ENCODE measurements at regions not wholly inside any gene's neighbourhood (a gene's known extent, or its start where the extent isn't known, plus 50 kb on each side); places are given as distances from the start of the nearest gene placed in this dataset.

DNA sequence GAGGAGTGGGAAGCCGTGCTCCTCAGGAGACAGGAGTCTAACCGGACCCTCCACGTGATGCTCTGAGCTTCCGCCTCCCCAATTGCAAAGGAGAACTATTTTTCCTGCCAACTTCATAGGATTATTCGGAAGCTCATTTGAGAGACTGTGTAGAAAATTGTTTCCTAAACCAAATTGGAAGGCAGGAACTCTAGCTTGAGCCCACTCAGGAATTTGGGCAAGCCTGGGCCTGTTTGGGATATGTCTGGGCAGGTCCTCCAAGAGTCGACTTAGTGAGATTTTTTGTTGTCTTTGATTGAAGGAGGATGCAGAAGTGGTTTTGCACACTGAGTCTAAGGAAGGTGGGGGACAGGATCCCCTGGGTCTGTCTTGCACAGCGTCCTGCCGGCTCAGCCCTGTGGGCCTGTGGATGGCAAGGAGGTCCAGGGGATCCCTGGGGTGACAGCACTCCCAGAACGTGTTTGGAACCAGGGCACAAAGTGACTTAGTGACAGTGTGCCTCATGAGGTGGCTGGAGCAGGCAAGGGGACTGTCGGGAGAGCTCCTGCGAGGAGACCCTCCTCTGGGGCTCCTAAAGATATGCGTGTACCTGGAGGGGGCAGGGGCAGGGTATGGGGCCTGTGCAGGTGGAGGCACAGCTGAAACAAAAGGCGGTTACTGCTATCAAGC lies 283.3 kb downstream of the NSG2 start:
- Histone ChIP-seq H3K4me2 (ENCODE audit: control insufficient read depth, insufficient read depth) (no peak overlapping the region), H4K20me1 (ENCODE audit: control insufficient read depth, insufficient read depth) (no peaks in the 10 kb centered on the region), H3K4me1 (ENCODE audit: control insufficient read depth, insufficient read depth, low read length) (no peaks in the 10 kb centered on the region), H3K9ac (ENCODE audit: control insufficient read depth, insufficient read depth, low read length) (no peak overlapping the region), H3K27ac (ENCODE audit: control insufficient read depth, insufficient read depth) (no peak overlapping the region), H3K9me3 (replicated peaks; ENCODE audit: control insufficient read depth, insufficient read depth, low read length) (no peaks in the 10 kb centered on the region; the same call in 2 of the 3 replicates), H2AFZ (ENCODE audit: control insufficient read depth, low read depth, low read length) (no peak overlapping the region), H3K36me3 (ENCODE audit: control insufficient read depth in 2 of 2, insufficient read depth in 2 of 2, low read length in 1 of 2) (no peaks in the 10 kb centered on the region), H3K27me3 (replicated peaks in 1 of 2; ENCODE audit: control insufficient read depth in 2 of 2, insufficient read depth in 2 of 2, low read length in 1 of 2) (no peaks in the 10 kb centered on the region; a peak in 1 of 4 replicates), H3K4me3 (no peak overlapping the region), H3K79me2 (ENCODE audit: control insufficient read depth, insufficient read depth, low read length) (no peaks in the 10 kb centered on the region)
- ChIA-PET RAD21 (ENCODE audit: unreplicated experiment) (no interaction called here), POLR2A (no interaction called here), SMC1A (ENCODE audit: uncharacterized antibody, unreplicated experiment) (interaction anchor here (1.8 kb wide), 1 partner anchor 90 kb away, joined by 5 read pairs; no protein-coding TSS in a partner anchor), CTCF (interaction anchor here (1.0 kb wide), 1 partner anchor 10 kb away, joined by 3 read pairs; no protein-coding TSS in a partner anchor)
- in situ Hi-C loops (cut with MboI) (no loop called here), intact Hi-C loops (cut with micrococcal nuclease; ENCODE audit: unreplicated experiment) (loop anchor here (5.0 kb wide), 1 partner anchor 609 kb away; no protein-coding TSS in a partner anchor)
- BruUV-seq (replicated peaks), result no TSS peak
- FAIRE-seq, result no peak
- TF ChIP-seq BACH1 (IDR thresholded peaks at IDR 0.05; ENCODE audit: borderline replicate concordance) (no peak), POU2F2 (IDR thresholded peaks at IDR 0.05; ENCODE audit: borderline replicate concordance, low read depth, low read length) (no peak), RAD51 (IDR thresholded peaks at IDR 0.05) (no peak), KAT2A (conservative IDR thresholded peaks at IDR 0.05; ENCODE audit: control insufficient read depth, low read depth, low read length) (no peak)
- ATAC-seq, result no peak
- DNase-seq (ENCODE audit: low read depth, low spot score), result no peak
- 45% methylated on average over 13 of the region's 13 CpGs for WGBS (ENCODE audit: insufficient coverage, insufficient replicate concordance, low lambda C conversion rate, missing lambda C conversion rate)

DNA sequence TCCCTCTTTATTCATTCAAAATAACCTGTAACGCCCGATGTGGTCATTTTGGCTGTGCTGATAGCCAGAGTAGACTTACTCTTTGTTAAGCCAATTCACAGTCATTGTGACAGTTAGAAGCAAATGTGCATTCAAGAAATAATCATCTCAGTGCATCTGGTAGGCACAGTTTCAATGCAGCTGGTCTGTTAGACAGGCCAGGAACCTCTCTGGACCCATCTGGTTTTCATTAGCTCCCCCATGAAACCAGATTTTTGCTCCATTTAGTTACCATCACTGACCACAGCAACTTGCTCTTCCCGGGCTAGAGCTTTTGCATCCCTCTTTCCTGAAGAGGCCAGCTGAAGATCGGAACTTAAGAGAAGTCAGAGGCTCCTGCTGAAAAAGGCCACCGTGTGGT lies 284.2 kb downstream of the NSG2 start:
- FAIRE-seq, result no peak
- no peaks in the 10 kb centered on the region for H4K20me1 ChIP-seq (ENCODE audit: control insufficient read depth, insufficient read depth)
- no peak overlapping the region for H3K4me3 ChIP-seq
- no peak overlapping the region for H2AFZ ChIP-seq (ENCODE audit: control insufficient read depth, low read depth, low read length)
- H3K4me1 ChIP-seq (ENCODE audit: control insufficient read depth, insufficient read depth, low read length), result no peaks in the 10 kb centered on the region
- ChIA-PET SMC1A (ENCODE audit: uncharacterized antibody, unreplicated experiment) (no interaction called here), POLR2A (no interaction called here), CTCF (interaction anchor here (1.5 kb wide), 1 partner anchor 90 kb away, joined by 4 read pairs; no protein-coding TSS in a partner anchor), RAD21 (ENCODE audit: unreplicated experiment) (no interaction called here)
- H3K4me2 ChIP-seq (ENCODE audit: control insufficient read depth, insufficient read depth), result no peak overlapping the region
- BruUV-seq (replicated peaks), result no TSS peak
- H3K9ac ChIP-seq (ENCODE audit: control insufficient read depth, insufficient read depth, low read length), result no peak overlapping the region
- H3K27me3 ChIP-seq (replicated peaks in 1 of 2; ENCODE audit: control insufficient read depth in 2 of 2, insufficient read depth in 2 of 2, low read length in 1 of 2), result no peaks in the 10 kb centered on the region; a peak in 1 of 4 replicates
- no peaks in the 10 kb centered on the region; the same call in 2 of the 3 replicates for H3K9me3 ChIP-seq (replicated peaks; ENCODE audit: control insufficient read depth, insufficient read depth, low read length)
- H3K27ac ChIP-seq (ENCODE audit: control insufficient read depth, insufficient read depth), result no peak overlapping the region
- no peaks in the 10 kb centered on the region for H3K79me2 ChIP-seq (ENCODE audit: control insufficient read depth, insufficient read depth, low read length)
- no peak for DNase-seq (ENCODE audit: low read depth, low spot score)
- in situ Hi-C loops (cut with MboI) (no loop called here), intact Hi-C loops (cut with micrococcal nuclease; ENCODE audit: unreplicated experiment) (loop anchor here (5.0 kb wide), 1 partner anchor 608 kb away; no protein-coding TSS in a partner anchor)
- WGBS (ENCODE audit: insufficient coverage, insufficient replicate concordance, low lambda C conversion rate, missing lambda C conversion rate), result 23% methylated on average over 5 of the region's 5 CpGs
- ATAC-seq, result no peak
- TF ChIP-seq ZBED1 (IDR thresholded peaks at IDR 0.05; ENCODE audit: borderline replicate concordance) (no peak), TCF12 (IDR thresholded peaks at IDR 0.05; ENCODE audit: low read depth, low read length) (no peak)
- no peaks in the 10 kb centered on the region for H3K36me3 ChIP-seq (ENCODE audit: control insufficient read depth in 2 of 2, insufficient read depth in 2 of 2, low read length in 1 of 2)

All from GM12878 (cell line).